ENCODE measurements at regions not wholly inside any gene's neighbourhood (a gene's known extent, or its start where the extent isn't known, plus 50 kb on each side); places are given as distances from the start of the nearest gene placed in this dataset.
"Not testable (repeated sequence)": the region's sequence is repeated elsewhere in the genome, so short reads cannot be mapped to it uniquely, and the experiment has no call there.

DNA sequence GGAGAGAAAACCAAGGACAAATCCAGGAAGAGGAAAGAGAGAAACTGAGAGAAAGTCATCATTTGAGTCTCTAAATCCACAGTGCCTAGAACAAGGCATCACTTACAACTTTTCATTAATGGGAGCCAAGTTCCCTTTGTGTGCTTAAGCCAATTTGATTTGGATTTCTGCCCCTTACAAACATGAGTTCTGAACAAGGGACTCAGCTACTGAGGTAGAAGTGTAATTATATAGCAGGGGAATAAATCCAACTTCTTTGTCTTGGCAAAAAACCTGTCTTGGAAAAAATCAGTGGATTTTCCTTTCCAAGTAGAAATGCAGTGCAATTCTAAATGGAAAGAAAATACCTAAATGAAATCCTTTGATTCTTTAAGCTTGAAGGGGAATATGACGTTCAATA, 307.2 kb upstream of the CNTN3 start:
- Mint-ChIP-seq H3K4me1 (ENCODE audit: low read depth) (no peaks in the 10 kb centered on the region), H3K9me3 (no peaks in the 10 kb centered on the region), H3K36me3 (ENCODE audit: low read depth) (no peaks in the 10 kb centered on the region), H3K4me3 (no peak overlapping the region), H3K27me3 (no peaks in the 10 kb centered on the region), H3K27ac (no peak overlapping the region)
- intact Hi-C loops (cut with micrococcal nuclease) = no loop called here

- no peak overlapping the region for H3K27ac Mint-ChIP-seq
- no peaks in the 10 kb centered on the region for H3K27me3 Mint-ChIP-seq
- H3K9me3 Mint-ChIP-seq = no peaks in the 10 kb centered on the region
- H3K4me1 Mint-ChIP-seq (ENCODE audit: low read depth) = no peaks in the 10 kb centered on the region
- intact Hi-C loops (cut with micrococcal nuclease) = no loop called here
- no peak overlapping the region for H3K4me3 Mint-ChIP-seq
- no peaks in the 10 kb centered on the region for H3K36me3 Mint-ChIP-seq (ENCODE audit: low read depth)
These were observed 306.4 kb upstream of the CNTN3 start for GRCh38 chr3:74920721-74921350.

DNA sequence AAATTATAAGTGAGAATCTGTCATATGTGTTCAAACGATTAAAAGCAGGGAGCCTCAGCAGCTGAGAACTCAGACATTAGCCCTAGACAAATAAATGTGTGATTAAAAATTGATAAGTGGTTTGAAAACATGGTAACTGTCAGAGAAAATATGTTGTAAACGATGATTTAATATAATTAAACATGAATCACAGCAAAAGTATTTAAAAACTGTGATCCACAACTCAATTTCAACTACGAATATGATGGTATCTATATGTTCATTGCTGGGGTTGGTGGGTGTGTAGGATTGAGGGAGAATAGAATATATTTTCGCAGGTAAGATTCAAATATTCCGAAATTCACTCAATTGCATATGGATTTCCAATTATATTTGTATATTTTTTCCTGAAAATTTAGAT, 302.2 kb upstream of the CNTN3 start:
- intact Hi-C loops (cut with micrococcal nuclease) = no loop called here
- no peaks in the 10 kb centered on the region for H3K4me1 Mint-ChIP-seq (ENCODE audit: low read depth)
- no peaks in the 10 kb centered on the region for H3K9me3 Mint-ChIP-seq
- no peaks in the 10 kb centered on the region for H3K36me3 Mint-ChIP-seq (ENCODE audit: low read depth)
- no peak overlapping the region for H3K4me3 Mint-ChIP-seq
- H3K27me3 Mint-ChIP-seq = no peaks in the 10 kb centered on the region
- H3K27ac Mint-ChIP-seq = no peak overlapping the region

DNA sequence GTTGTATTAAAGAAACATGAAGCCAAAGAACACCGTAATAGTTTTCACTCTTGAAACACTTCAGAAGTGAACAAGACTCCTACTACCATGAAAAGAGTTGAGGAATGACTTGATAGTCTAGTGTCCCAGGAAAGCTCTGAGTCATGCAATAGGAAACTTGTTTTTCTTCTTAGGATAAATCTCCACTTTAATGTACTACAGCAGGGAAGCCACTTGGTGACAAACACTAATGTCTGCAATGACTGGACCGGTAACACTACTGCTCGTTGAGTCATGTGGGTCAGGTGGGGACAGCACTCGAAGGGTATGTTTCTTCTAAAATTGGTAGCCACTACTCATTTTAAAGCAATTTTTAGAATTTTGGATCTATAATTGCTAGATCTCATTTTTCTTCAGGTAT, 291.7 kb upstream of the CNTN3 start:
- peaks cover 6% of the 10 kb centered on the region for H3K9me3 Mint-ChIP-seq
- no peaks in the 10 kb centered on the region for H3K27me3 Mint-ChIP-seq
- no peaks in the 10 kb centered on the region for H3K36me3 Mint-ChIP-seq (ENCODE audit: low read depth)
- no peaks in the 10 kb centered on the region for H3K4me1 Mint-ChIP-seq (ENCODE audit: low read depth)
- intact Hi-C loops (cut with micrococcal nuclease) = no loop called here
- H3K4me3 Mint-ChIP-seq = no peak overlapping the region
- no peak overlapping the region for H3K27ac Mint-ChIP-seq

- no peak overlapping the region for H3K27ac Mint-ChIP-seq
- peaks cover 2% of the 10 kb centered on the region for H3K9me3 Mint-ChIP-seq
- no peaks in the 10 kb centered on the region for H3K27me3 Mint-ChIP-seq
- no peaks in the 10 kb centered on the region for H3K36me3 Mint-ChIP-seq (ENCODE audit: low read depth)
- H3K4me3 Mint-ChIP-seq = no peak overlapping the region
- no peaks in the 10 kb centered on the region for H3K4me1 Mint-ChIP-seq (ENCODE audit: low read depth)
- intact Hi-C loops (cut with micrococcal nuclease) = no loop called here
These were observed 291.0 kb upstream of the CNTN3 start for GRCh38 chr3:74905478-74905877.

- Mint-ChIP-seq H3K9me3 (no peaks in the 10 kb centered on the region), H3K27me3 (no peaks in the 10 kb centered on the region), H3K36me3 (ENCODE audit: low read depth) (no peaks in the 10 kb centered on the region), H3K4me1 (ENCODE audit: low read depth) (no peaks in the 10 kb centered on the region), H3K27ac (no peak overlapping the region), H3K4me3 (no peak overlapping the region)
- intact Hi-C loops (cut with micrococcal nuclease) = no loop called here
These were observed 290.2 kb upstream of the CNTN3 start for GRCh38 chr3:74904646-74905045.

- H3K27ac Mint-ChIP-seq; H3K9me3 Mint-ChIP-seq; H3K4me1 Mint-ChIP-seq (ENCODE audit: low read depth); H3K4me3 Mint-ChIP-seq; intact Hi-C loops (cut with micrococcal nuclease); H3K36me3 Mint-ChIP-seq (ENCODE audit: low read depth); H3K27me3 Mint-ChIP-seq: not testable (repeated sequence)
These were observed 285.5 kb upstream of the CNTN3 start for GRCh38 chr3:74899796-74900516.

DNA sequence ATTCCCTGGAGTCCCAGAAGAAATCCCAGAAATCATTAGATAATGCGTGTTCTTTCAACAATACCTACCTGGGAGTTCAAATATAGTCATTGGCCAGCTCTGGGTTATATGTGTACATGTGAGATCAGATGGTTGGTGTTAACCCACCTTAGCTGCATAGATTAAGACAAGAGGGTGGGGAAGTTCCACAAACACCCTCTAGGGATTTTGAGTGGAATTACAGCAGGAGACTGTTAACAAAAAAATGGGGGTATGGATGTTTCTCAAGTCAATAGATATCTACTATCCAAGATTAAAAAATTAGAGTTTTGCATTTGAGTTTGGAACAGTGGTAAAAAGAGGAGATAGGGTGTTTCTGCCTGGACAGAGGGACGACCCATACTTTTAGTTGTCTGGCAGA, 282.5 kb upstream of the CNTN3 start:
- Mint-ChIP-seq H3K27ac (no peak overlapping the region), H3K4me1 (ENCODE audit: low read depth) (no peaks in the 10 kb centered on the region), H3K27me3 (no peaks in the 10 kb centered on the region), H3K9me3 (no peaks in the 10 kb centered on the region), H3K36me3 (ENCODE audit: low read depth) (no peaks in the 10 kb centered on the region), H3K4me3 (no peak overlapping the region)
- intact Hi-C loops (cut with micrococcal nuclease) = no loop called here

DNA sequence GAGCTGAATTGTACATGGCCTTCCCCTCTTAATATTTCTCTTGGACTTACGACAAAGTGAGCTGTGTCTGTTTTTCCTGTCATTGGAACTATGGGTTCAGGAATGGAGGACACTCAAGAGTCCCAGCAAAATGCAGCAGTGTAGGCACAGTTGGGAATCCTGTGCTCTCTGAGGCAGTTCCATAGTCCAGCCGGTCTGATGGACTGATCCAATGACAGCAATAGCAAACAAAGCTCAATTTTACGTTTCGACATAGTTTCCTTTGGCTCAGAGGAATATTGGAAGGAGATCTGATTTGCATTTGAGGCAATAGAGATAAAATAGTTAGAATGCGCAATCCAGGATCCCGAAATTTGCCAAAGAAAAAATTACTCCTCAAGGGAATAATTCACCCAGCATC, 276.9 kb upstream of the CNTN3 start:
- Mint-ChIP-seq H3K27me3 (no peaks in the 10 kb centered on the region), H3K9me3 (no peaks in the 10 kb centered on the region), H3K4me3 (no peak overlapping the region), H3K27ac (no peak overlapping the region), H3K36me3 (ENCODE audit: low read depth) (no peaks in the 10 kb centered on the region), H3K4me1 (ENCODE audit: low read depth) (no peaks in the 10 kb centered on the region)
- intact Hi-C loops (cut with micrococcal nuclease) = no loop called here

- Mint-ChIP-seq H3K4me1 (ENCODE audit: low read depth) (no peaks in the 10 kb centered on the region), H3K36me3 (ENCODE audit: low read depth) (no peaks in the 10 kb centered on the region), H3K27me3 (no peaks in the 10 kb centered on the region), H3K4me3 (no peak overlapping the region), H3K27ac (no peak overlapping the region), H3K9me3 (peaks cover 4% of the 10 kb centered on the region)
- intact Hi-C loops (cut with micrococcal nuclease) = no loop called here
These were observed 269.2 kb upstream of the CNTN3 start for GRCh38 chr3:74883690-74884089.

DNA sequence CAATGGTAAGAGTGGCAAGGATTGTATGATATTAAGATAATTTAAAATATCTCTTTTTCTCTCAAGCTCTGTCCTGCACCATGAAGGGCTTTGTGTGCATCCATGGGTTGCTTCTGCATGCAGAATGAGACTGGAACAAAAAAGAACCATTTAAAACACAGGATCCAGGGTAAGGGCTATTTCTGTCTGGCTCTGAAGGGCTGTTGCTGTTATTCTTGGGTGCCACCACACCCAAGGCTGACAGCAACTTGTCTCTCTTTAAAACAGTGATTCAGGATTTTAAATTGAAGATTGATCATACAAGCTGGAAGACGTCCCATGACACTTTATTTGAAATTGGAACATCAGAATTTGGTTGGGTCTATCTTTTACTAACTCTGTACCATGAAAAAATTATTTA, 268.8 kb upstream of the CNTN3 start:
- Mint-ChIP-seq H3K4me1 (ENCODE audit: low read depth) (no peaks in the 10 kb centered on the region), H3K27me3 (no peaks in the 10 kb centered on the region), H3K9me3 (peaks cover 8% of the 10 kb centered on the region), H3K4me3 (no peak overlapping the region), H3K36me3 (ENCODE audit: low read depth) (no peaks in the 10 kb centered on the region), H3K27ac (no peak overlapping the region)
- intact Hi-C loops (cut with micrococcal nuclease) = no loop called here

- H3K27ac Mint-ChIP-seq = no peak overlapping the region
- H3K4me1 Mint-ChIP-seq (ENCODE audit: low read depth) = no peaks in the 10 kb centered on the region
- H3K36me3 Mint-ChIP-seq (ENCODE audit: low read depth) = no peaks in the 10 kb centered on the region
- H3K9me3 Mint-ChIP-seq = peaks cover 18% of the 10 kb centered on the region
- intact Hi-C loops (cut with micrococcal nuclease) = no loop called here
- no peak overlapping the region for H3K4me3 Mint-ChIP-seq
- no peaks in the 10 kb centered on the region for H3K27me3 Mint-ChIP-seq
These were observed 265.8 kb upstream of the CNTN3 start for GRCh38 chr3:74880237-74880636.

GRCh38 chr3:74866357-74867030, 252.0 kb upstream of the CNTN3 start:
- H3K4me1 Mint-ChIP-seq (ENCODE audit: low read depth) = no peaks in the 10 kb centered on the region
- H3K9me3 Mint-ChIP-seq = no peaks in the 10 kb centered on the region
- H3K27ac Mint-ChIP-seq = no peak overlapping the region
- intact Hi-C loops (cut with micrococcal nuclease) = no loop called here
- no peaks in the 10 kb centered on the region for H3K36me3 Mint-ChIP-seq (ENCODE audit: low read depth)
- no peak overlapping the region for H3K4me3 Mint-ChIP-seq
- H3K27me3 Mint-ChIP-seq = no peaks in the 10 kb centered on the region

DNA sequence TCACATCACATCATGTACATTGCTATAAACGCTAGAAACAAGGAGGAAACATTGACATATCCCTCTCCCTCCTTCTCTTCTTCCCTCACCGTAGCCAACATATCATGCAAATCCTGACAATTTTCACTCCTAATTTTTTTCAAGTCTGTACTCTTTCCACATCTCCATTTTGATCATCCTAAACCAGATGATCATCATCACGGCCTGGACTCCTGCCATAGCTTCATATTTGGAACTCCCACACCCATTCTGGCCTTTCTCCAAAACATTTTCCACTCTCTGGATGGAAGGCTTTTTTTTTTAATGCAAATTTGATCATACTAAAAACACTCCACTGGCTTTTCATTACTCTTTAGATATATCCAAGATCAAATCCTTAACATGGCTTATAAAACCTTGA, 248.0 kb upstream of the CNTN3 start:
- no peaks in the 10 kb centered on the region for H3K36me3 Mint-ChIP-seq (ENCODE audit: low read depth)
- H3K27ac Mint-ChIP-seq = no peak overlapping the region
- no peaks in the 10 kb centered on the region for H3K4me1 Mint-ChIP-seq (ENCODE audit: low read depth)
- H3K4me3 Mint-ChIP-seq = no peak overlapping the region
- no peaks in the 10 kb centered on the region for H3K9me3 Mint-ChIP-seq
- intact Hi-C loops (cut with micrococcal nuclease) = no loop called here
- H3K27me3 Mint-ChIP-seq = no peaks in the 10 kb centered on the region
